RWPE1 (cell line): ENCODE measurements at regions not wholly inside any gene's neighbourhood (a gene's known extent, or its start where the extent isn't known, plus 50 kb on each side); places are given as distances from the start of the nearest gene placed in this dataset.
"Not testable (repeated sequence)": the region's sequence is repeated elsewhere in the genome, so short reads cannot be mapped to it uniquely, and the experiment has no call there.

Experiments
- CTCF ChIA-PET: fragments of 350-600 bp; sonication (Branson Sonifier 250); formaldehyde crosslinking; extraction: SDS; loops from one replicate; lab custom pipeline; 2021; lab: Yijun Ruan, JAX
- POLR2A ChIA-PET: fragments of 400-600 bp; formaldehyde crosslinking; extraction: SDS; loops from one replicate; lab custom pipeline; 2020; ENCODE audit warnings: antibody characterized with exemption; ENCODE audit not compliant: low non-redundant PET; lab: Yijun Ruan, JAX
- DNase-seq: peaks from one replicate; pipeline ENCODE4 v3.0.0; 2012; ENCODE audit warnings: low spot score
- H3K27ac ChIP-seq: fragments of 450-650 bp; 2 replicates; pipeline ENCODE4 v1.5.1; 2017
- TF ChIP-seq, protein P1 (sequence below): fragments of 450-650 bp; conservative IDR thresholded peaks from 2 replicates; pipeline ENCODE4 v1.5.1; 2017; ENCODE audit warnings: low read depth, mild to moderate bottlenecking

DNA sequence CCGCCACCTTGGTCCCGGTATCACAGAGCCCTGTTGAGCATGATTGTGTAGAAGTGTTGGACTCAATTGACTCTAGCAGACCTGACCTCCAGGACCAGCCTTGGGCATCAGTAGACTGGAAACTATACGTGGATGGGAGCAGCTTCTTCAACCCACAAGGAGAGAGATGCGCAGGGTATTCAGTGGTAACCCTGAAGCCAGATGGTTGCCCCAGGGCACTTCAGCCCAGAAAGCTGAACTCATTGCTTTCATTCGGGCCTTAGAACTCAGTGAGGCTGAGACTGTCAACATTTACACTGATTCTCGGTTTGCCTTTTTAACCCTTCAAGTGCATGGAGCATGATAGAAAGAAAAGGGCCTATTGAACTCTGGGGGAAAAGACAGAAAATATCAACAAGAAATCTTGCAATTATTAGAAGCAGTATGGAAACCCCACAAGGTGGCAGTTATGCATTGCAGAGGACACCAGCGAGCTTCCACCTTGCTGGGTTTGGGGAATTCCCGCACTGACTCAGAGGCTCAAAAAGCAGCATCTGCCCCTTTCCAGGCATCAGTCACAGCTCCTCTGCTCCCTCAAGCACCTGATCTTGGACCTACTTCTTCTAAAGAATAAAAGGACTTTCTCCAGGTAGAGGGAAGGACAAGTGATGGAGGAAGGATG, 83.3 kb upstream of the TANC1 start:
- DNase-seq, POLR2A ChIA-PET: not testable (repeated sequence)
- TF ChIP-seq, protein P1, sequence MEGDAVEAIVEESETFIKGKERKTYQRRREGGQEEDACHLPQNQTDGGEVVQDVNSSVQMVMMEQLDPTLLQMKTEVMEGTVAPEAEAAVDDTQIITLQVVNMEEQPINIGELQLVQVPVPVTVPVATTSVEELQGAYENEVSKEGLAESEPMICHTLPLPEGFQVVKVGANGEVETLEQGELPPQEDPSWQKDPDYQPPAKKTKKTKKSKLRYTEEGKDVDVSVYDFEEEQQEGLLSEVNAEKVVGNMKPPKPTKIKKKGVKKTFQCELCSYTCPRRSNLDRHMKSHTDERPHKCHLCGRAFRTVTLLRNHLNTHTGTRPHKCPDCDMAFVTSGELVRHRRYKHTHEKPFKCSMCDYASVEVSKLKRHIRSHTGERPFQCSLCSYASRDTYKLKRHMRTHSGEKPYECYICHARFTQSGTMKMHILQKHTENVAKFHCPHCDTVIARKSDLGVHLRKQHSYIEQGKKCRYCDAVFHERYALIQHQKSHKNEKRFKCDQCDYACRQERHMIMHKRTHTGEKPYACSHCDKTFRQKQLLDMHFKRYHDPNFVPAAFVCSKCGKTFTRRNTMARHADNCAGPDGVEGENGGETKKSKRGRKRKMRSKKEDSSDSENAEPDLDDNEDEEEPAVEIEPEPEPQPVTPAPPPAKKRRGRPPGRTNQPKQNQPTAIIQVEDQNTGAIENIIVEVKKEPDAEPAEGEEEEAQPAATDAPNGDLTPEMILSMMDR, result peak; percentile 69
- CTCF ChIA-PET, result interaction anchor here (0.6 to 1.1 kb wide), 2 partner anchors 18 to 156 kb away, joined by 3 read pairs; no protein-coding TSS in a partner anchor
- H3K27ac ChIP-seq, result 0 out of 2 replicates have a peak overlapping the region, but pooled peaks have one; percentile 9

DNA sequence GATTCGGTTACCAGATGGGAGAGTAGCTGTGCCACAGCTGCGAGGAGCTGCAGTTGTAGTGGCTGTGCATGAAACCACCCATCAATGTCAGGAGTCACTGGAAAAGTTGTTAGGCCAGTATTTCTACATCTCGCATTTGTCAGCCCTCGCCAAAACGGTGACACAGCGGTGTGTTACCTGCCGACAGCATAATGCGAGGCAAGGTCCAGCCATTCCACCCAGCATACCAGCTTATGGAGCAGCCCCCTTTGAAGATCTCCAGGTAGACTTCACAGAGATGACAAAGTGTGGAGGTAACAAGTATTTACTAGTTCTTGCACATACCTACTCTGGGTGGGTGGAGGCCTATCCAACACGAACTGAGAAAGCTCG, 82.8 kb upstream of the TANC1 start:
- POLR2A ChIA-PET, DNase-seq: not testable (repeated sequence)
- CTCF ChIA-PET, result interaction anchor here (0.6 to 1.1 kb wide), 2 partner anchors 18 to 285 kb away, joined by 3 read pairs; no protein-coding TSS in a partner anchor
- H3K27ac ChIP-seq, result 0 out of 2 replicates have a peak overlapping the region, but pooled peaks have one; percentile 9

DNA sequence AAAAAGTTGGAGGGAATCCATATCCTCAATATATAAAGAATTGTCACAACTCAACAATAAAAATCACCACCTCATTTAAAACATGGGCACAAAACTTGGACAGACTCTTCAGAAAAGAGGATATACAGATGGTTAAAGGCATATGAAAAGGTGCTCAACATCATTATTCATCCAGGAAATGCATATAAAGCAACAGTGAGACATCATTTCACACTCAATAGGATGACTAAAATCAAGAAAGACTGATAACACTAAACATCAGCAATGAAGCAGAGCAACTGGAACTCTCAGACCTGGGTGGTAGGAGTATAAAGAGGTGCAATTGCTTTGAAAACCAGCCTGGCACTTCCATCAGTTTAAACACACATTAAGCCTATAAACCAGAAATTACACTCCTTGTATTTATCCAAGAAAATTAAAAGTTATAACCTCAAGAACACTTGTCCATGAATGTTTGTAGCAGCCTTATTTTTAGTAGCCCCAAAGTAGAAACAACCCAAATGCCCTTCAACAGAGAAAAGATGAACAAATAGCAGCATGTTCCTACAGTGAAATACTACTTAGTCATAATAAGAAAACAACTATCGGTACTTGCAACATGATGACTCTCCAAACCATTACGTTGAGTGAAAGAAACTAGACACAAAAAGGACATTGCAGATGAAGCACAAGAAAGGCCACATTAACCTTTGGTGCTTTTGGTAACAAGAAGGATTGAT, 79.1 kb upstream of the TANC1 start:
- CTCF ChIA-PET, result interaction anchor here (0.7 kb wide), 1 partner anchor 266 kb away, joined by 3 read pairs; no protein-coding TSS in a partner anchor
- POLR2A ChIA-PET, result no interaction called here
- DNase-seq, result peak; percentile 34
- TF ChIP-seq, protein P1, result no peak
- H3K27ac ChIP-seq, result peak overlapping the region; percentile 73

DNA sequence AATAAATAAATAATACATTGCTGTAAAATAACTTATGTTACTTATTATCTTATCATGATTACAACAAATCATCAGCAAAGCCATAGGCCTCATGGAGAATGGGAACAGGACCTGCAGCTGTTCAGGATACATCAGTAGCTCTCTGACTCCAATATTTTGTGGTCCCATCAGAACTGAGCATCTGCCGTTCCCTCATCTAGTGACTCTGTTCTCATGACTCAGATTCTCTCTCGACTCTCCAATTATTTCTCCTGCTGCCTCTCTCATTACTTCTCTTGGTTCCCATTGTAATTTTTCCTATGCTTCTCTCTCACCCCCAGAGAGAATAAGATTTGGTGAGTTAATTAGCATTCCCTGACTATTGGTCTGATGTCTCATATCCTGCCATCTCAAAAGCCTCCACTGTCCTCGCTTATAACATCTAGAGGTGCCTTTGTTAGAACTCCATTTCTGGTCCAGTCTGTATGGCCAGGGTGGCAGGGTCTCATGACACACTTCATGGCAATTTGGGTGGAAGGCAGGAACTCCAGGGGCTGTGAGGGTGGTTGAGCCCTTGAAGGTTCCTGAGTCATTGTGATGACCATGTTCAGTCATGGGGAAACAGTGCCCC, 78.0 kb upstream of the TANC1 start:
- CTCF ChIA-PET, result interaction anchor here (0.8 kb wide), 1 partner anchor 871 kb away, joined by 3 read pairs; no protein-coding TSS in a partner anchor

DNA sequence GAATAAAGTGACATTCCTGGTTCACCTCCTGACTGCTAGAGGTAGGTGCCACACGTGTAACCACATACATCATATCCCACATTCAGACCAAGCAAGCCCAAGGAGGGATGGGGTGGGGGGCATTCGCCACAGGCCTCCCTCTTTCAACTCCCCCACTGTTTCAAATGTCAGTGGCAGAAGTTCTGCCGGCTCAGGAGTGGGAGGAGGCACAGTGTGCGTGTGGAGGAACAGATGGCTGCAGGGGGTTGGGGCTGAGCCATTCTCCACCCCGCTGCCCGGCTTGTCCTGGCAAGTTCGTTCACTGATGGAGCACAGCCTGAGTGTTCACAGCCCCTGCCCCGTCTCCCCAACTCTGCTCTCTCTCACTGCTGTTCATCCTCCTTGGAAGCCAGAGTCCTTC, 75.4 kb upstream of the TANC1 start:
- ChIA-PET POLR2A (no interaction called here), CTCF (no interaction called here)
- peak overlapping the region; percentile 95 for H3K27ac ChIP-seq
- DNase-seq, result peak; percentile 87
- TF ChIP-seq, protein P1, result no peak

More for the DNA sequence above, 78.0 kb upstream of the TANC1 start:
- TF ChIP-seq, protein P1, result no peak
- no peak for DNase-seq
- peak overlapping the region; percentile 73 for H3K27ac ChIP-seq
- POLR2A ChIA-PET, result no interaction called here

DNA sequence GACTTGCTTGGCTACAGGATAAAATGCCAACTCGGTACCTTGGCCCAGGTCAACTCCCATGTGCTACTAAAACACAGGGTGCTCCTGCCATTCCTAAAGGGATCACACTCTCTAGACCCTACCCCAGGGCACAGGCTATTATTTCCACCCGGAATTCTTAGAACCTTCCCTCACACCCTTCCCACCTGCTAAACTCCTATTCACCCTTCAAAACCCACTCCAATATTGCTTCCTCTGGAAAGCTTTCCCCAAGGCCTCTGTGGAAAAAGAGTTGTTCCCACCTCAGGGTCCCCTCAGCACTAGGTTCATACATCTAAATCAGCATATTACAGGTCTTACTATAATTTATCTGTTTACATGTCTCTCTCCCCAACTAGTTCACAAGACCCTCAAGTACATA, 75.0 kb upstream of the TANC1 start:
- TF ChIP-seq, protein P1, result no peak
- ChIA-PET CTCF (no interaction called here), POLR2A (no interaction called here)
- H3K27ac ChIP-seq, result peak overlapping the region; percentile 95
- DNase-seq, result no peak
